GM19468 (cell line): ENCODE measurements at regions not wholly inside any gene's neighbourhood (a gene's known extent, or its start where the extent isn't known, plus 50 kb on each side); places are given as distances from the start of the nearest gene placed in this dataset.
"Not testable (repeated sequence)": the region's sequence is repeated elsewhere in the genome, so short reads cannot be mapped to it uniquely, and the experiment has no call there.

Experiments
- ATAC-seq: cut with Tn5 transposase; IDR thresholded peaks from one replicate; pipeline ENCODE4 v1.9.1; 2021; ENCODE audit warnings: mild to moderate bottlenecking, moderate library complexity, moderate number of reproducible peaks; ENCODE audit not compliant: unreplicated experiment; ENCODE audit errors: extremely low read depth

- no peak for ATAC-seq
These were observed 87.4 kb upstream of the CCL21 start for GRCh38 chr9:34797367-34797766.

GRCh38 chr9:34796924-34797323, 87.0 kb upstream of the CCL21 start:
- ATAC-seq: no peak

GRCh38 chr9:34793428-34793827, 83.5 kb upstream of the CCL21 start:
- no peak for ATAC-seq

GRCh38 chr9:34783951-34784487, 74.1 kb upstream of the CCL21 start:
- ATAC-seq: no peak

GRCh38 chr9:34782372-34782771, 72.4 kb upstream of the CCL21 start:
- no peak for ATAC-seq

GRCh38 chr9:34777666-34778065, 67.7 kb upstream of the CCL21 start:
- ATAC-seq: no peak

GRCh38 chr9:34773955-34774354, 64.0 kb upstream of the CCL21 start:
- ATAC-seq: no peak

- ATAC-seq: no peak
These were observed 63.5 kb upstream of the CCL21 start for GRCh38 chr9:34773306-34773910.

GRCh38 chr9:34771007-34771406, 61.1 kb upstream of the CCL21 start:
- no peak for ATAC-seq

- not testable (repeated sequence) for ATAC-seq
These were observed 57.2 kb upstream of the CCL21 start for GRCh38 chr9:34767087-34767486.

GRCh38 chr9:34760196-34761040, 50.5 kb upstream of the CCL21 start:
- not testable (repeated sequence) for ATAC-seq
